ENCODE measurements at regions not wholly inside any gene's neighbourhood (a gene's known extent, or its start where the extent isn't known, plus 50 kb on each side); places are given as distances from the start of the nearest gene placed in this dataset.
"Not testable (repeated sequence)": the region's sequence is repeated elsewhere in the genome, so short reads cannot be mapped to it uniquely, and the experiment has no call there.

GRCh38 chr6:4433199-4433598 lies 297.8 kb upstream of the ECI2 start:
- no peak for DNase-seq (ENCODE audit: low read depth in 4 of 4, low spot score in 3 of 4)

GRCh38 chr6:4426968-4427367 lies 291.6 kb upstream of the ECI2 start:
- DNase-seq (ENCODE audit: low read depth in 4 of 4, low spot score in 3 of 4), result no peak

- no peak for DNase-seq (ENCODE audit: low read depth in 4 of 4, low spot score in 3 of 4)
These were observed 286.5 kb upstream of the ECI2 start for GRCh38 chr6:4421837-4422236.

- DNase-seq (ENCODE audit: low read depth in 4 of 4, low spot score in 3 of 4), result no peak
These were observed 284.9 kb upstream of the ECI2 start for GRCh38 chr6:4420160-4420865.

GRCh38 chr6:4415549-4415948 lies 280.2 kb upstream of the ECI2 start:
- no peak for DNase-seq (ENCODE audit: low read depth in 4 of 4, low spot score in 3 of 4)

GRCh38 chr6:4414078-4414477 lies 278.7 kb upstream of the ECI2 start:
- not testable (repeated sequence) for DNase-seq (ENCODE audit: low read depth in 4 of 4, low spot score in 3 of 4)

- DNase-seq (ENCODE audit: low read depth in 4 of 4, low spot score in 3 of 4), result no peak
These were observed 277.7 kb upstream of the ECI2 start for GRCh38 chr6:4413073-4413472.

GRCh38 chr6:4412488-4412887 lies 277.1 kb upstream of the ECI2 start:
- no peak for DNase-seq (ENCODE audit: low read depth in 4 of 4, low spot score in 3 of 4)

- no peak for DNase-seq (ENCODE audit: low read depth in 4 of 4, low spot score in 3 of 4)
These were observed 276.7 kb upstream of the ECI2 start for GRCh38 chr6:4412077-4412476.

- DNase-seq (ENCODE audit: low read depth in 4 of 4, low spot score in 3 of 4), result not testable (repeated sequence)
These were observed 272.3 kb upstream of the ECI2 start for GRCh38 chr6:4407710-4408109.

- no peak for DNase-seq (ENCODE audit: low read depth in 4 of 4, low spot score in 3 of 4)
These were observed 270.3 kb upstream of the ECI2 start for GRCh38 chr6:4405621-4406212.

GRCh38 chr6:4404415-4404814 lies 269.0 kb upstream of the ECI2 start:
- DNase-seq (ENCODE audit: low read depth in 4 of 4, low spot score in 3 of 4), result no peak

- no peak for DNase-seq (ENCODE audit: low read depth in 4 of 4, low spot score in 3 of 4)
These were observed 268.5 kb upstream of the ECI2 start for GRCh38 chr6:4403828-4404227.

GRCh38 chr6:4403023-4403752 lies 267.8 kb upstream of the ECI2 start:
- no peak for DNase-seq (ENCODE audit: low read depth in 4 of 4, low spot score in 3 of 4)

GRCh38 chr6:4402477-4402976 lies 267.2 kb upstream of the ECI2 start:
- DNase-seq (ENCODE audit: low read depth in 4 of 4, low spot score in 3 of 4), result no peak

GRCh38 chr6:4401408-4402368 lies 266.3 kb upstream of the ECI2 start:
- DNase-seq (ENCODE audit: low read depth in 4 of 4, low spot score in 3 of 4), result no peak

- DNase-seq (ENCODE audit: low read depth in 4 of 4, low spot score in 3 of 4), result no peak
These were observed 264.3 kb upstream of the ECI2 start for GRCh38 chr6:4399656-4400055.

GRCh38 chr6:4398791-4399190 lies 263.4 kb upstream of the ECI2 start:
- no peak for DNase-seq (ENCODE audit: low read depth in 4 of 4, low spot score in 3 of 4)

GRCh38 chr6:4397307-4397706 lies 261.9 kb upstream of the ECI2 start:
- no peak for DNase-seq (ENCODE audit: low read depth in 4 of 4, low spot score in 3 of 4)

GRCh38 chr6:4396044-4396443 lies 260.7 kb upstream of the ECI2 start:
- no peak for DNase-seq (ENCODE audit: low read depth in 4 of 4, low spot score in 3 of 4)

GRCh38 chr6:4395386-4395785 lies 260.0 kb upstream of the ECI2 start:
- no peak for DNase-seq (ENCODE audit: low read depth in 4 of 4, low spot score in 3 of 4)

Measured in left renal pelvis (tissue), 4 donors.